Activated naive CD4-positive, alpha-beta T cell treated with anti-CD3 and anti-CD28 coated beads for 36 hours (primary cell): ENCODE measurements at regions not wholly inside any gene's neighbourhood (a gene's known extent, or its start where the extent isn't known, plus 50 kb on each side); places are given as distances from the start of the nearest gene placed in this dataset.

Source experiments
- CTCF ChIA-PET: fragments of 350-600 bp; sonication (Branson Sonifier 250); formaldehyde crosslinking; loops from one replicate; lab custom pipeline; 2021; ENCODE audit warnings: antibody characterized with exemption; lab: Charles Lee
- DNase-seq: peaks from one replicate; pipeline ENCODE4 v3.0.0-alpha.2; 2020
- H3K27ac Mint-ChIP-seq: one replicate; pipeline ENCODE4 v1.8.0; 2021; ENCODE audit warnings: mild to moderate bottlenecking, mixed read lengths
- H3K27me3 Mint-ChIP-seq: one replicate; pipeline ENCODE4 v1.8.0; 2021; ENCODE audit warnings: low read depth, mixed read lengths
- H3K36me3 Mint-ChIP-seq: one replicate; pipeline ENCODE4 v1.8.0; 2021; ENCODE audit warnings: low read depth, mixed read lengths
- H3K4me1 Mint-ChIP-seq: one replicate; pipeline ENCODE4 v1.8.0; 2021; ENCODE audit warnings: low read depth, mixed read lengths
- H3K4me3 Mint-ChIP-seq: one replicate; pipeline ENCODE4 v1.8.0; 2021; ENCODE audit warnings: mild to moderate bottlenecking, moderate library complexity, mixed read lengths
- H3K9me3 Mint-ChIP-seq: one replicate; pipeline ENCODE4 v1.8.0; 2021; ENCODE audit warnings: mixed read lengths
- intact Hi-C: fragments of 100-400 bp; cut with micrococcal nuclease; formaldehyde crosslinking; loops from one replicate; pipeline ENCODE4 v1.15.1; 2023

GRCh38 chr7:24129597-24129996 is 154.4 kb upstream of the NPY start:
- DNase-seq: no peak
- no peaks in the 10 kb centered on the region for H3K27me3 Mint-ChIP-seq
- no peaks in the 10 kb centered on the region for H3K9me3 Mint-ChIP-seq
- peaks cover 3% of the 10 kb centered on the region for H3K4me1 Mint-ChIP-seq
- no peak overlapping the region for H3K4me3 Mint-ChIP-seq
- H3K27ac Mint-ChIP-seq: no peak overlapping the region
- H3K36me3 Mint-ChIP-seq: no peaks in the 10 kb centered on the region
- intact Hi-C loops: no loop called here
- CTCF ChIA-PET: interaction anchor here (0.6 kb wide), 1 partner anchor 487 kb away, joined by 4 read pairs; no protein-coding TSS in a partner anchor

- CTCF ChIA-PET: no interaction called here
- intact Hi-C loops: no loop called here
- Mint-ChIP-seq H3K36me3 (no peaks in the 10 kb centered on the region), H3K27me3 (peaks cover 2% of the 10 kb centered on the region), H3K4me3 (no peak overlapping the region), H3K9me3 (no peaks in the 10 kb centered on the region), H3K4me1 (peaks cover 6% of the 10 kb centered on the region), H3K27ac (no peak overlapping the region)
- DNase-seq: no peak
Observed at GRCh38 chr7:24130631-24131030, 153.4 kb upstream of the NPY start.

- Mint-ChIP-seq H3K9me3 (no peaks in the 10 kb centered on the region), H3K4me3 (no peak overlapping the region), H3K4me1 (peaks cover 6% of the 10 kb centered on the region), H3K36me3 (no peaks in the 10 kb centered on the region), H3K27ac (no peak overlapping the region), H3K27me3 (peaks cover 2% of the 10 kb centered on the region)
- no peak for DNase-seq
- CTCF ChIA-PET: no interaction called here
- intact Hi-C loops: no loop called here
Observed at GRCh38 chr7:24133691-24134090, 150.3 kb upstream of the NPY start.

- DNase-seq: no peak
- CTCF ChIA-PET: no interaction called here
- H3K4me1 Mint-ChIP-seq: peaks cover 6% of the 10 kb centered on the region
- no peak overlapping the region for H3K4me3 Mint-ChIP-seq
- no peak overlapping the region for H3K27ac Mint-ChIP-seq
- intact Hi-C loops: no loop called here
- no peaks in the 10 kb centered on the region for H3K9me3 Mint-ChIP-seq
- H3K27me3 Mint-ChIP-seq: peaks cover 2% of the 10 kb centered on the region
- H3K36me3 Mint-ChIP-seq: no peaks in the 10 kb centered on the region
Observed at GRCh38 chr7:24134535-24134934, 149.5 kb upstream of the NPY start.

- intact Hi-C loops: no loop called here
- Mint-ChIP-seq H3K4me1 (peaks cover 6% of the 10 kb centered on the region), H3K36me3 (no peaks in the 10 kb centered on the region), H3K4me3 (no peak overlapping the region), H3K27ac (no peak overlapping the region), H3K27me3 (peaks cover 2% of the 10 kb centered on the region), H3K9me3 (no peaks in the 10 kb centered on the region)
- DNase-seq: no peak
- CTCF ChIA-PET: no interaction called here
Observed at GRCh38 chr7:24135003-24135817, 148.8 kb upstream of the NPY start.

GRCh38 chr7:24137338-24137737 is 146.7 kb upstream of the NPY start:
- Mint-ChIP-seq H3K4me3 (no peak overlapping the region), H3K27ac (no peak overlapping the region), H3K9me3 (no peaks in the 10 kb centered on the region), H3K4me1 (peaks cover 6% of the 10 kb centered on the region), H3K36me3 (no peaks in the 10 kb centered on the region), H3K27me3 (peaks cover 9% of the 10 kb centered on the region)
- no peak for DNase-seq
- CTCF ChIA-PET: interaction anchor here (0.6 kb wide), 1 partner anchor 13 kb away, joined by 4 read pairs; no protein-coding TSS in a partner anchor
- intact Hi-C loops: no loop called here

- Mint-ChIP-seq H3K36me3 (no peaks in the 10 kb centered on the region), H3K27me3 (peaks cover 11% of the 10 kb centered on the region), H3K9me3 (no peaks in the 10 kb centered on the region), H3K4me3 (no peak overlapping the region), H3K27ac (no peak overlapping the region), H3K4me1 (peaks cover 6% of the 10 kb centered on the region)
- no peak for DNase-seq
- intact Hi-C loops: no loop called here
- CTCF ChIA-PET: no interaction called here
Observed at GRCh38 chr7:24138343-24138742, 145.6 kb upstream of the NPY start.

- Mint-ChIP-seq H3K4me3 (no peak overlapping the region), H3K9me3 (no peaks in the 10 kb centered on the region), H3K4me1 (peaks cover 2% of the 10 kb centered on the region), H3K27me3 (peaks cover 11% of the 10 kb centered on the region), H3K27ac (no peak overlapping the region), H3K36me3 (no peaks in the 10 kb centered on the region)
- CTCF ChIA-PET: no interaction called here
- DNase-seq: no peak
- intact Hi-C loops: no loop called here
Observed at GRCh38 chr7:24140001-24140400, 144.0 kb upstream of the NPY start.

GRCh38 chr7:24141874-24142509 is 142.0 kb upstream of the NPY start:
- no peaks in the 10 kb centered on the region for H3K36me3 Mint-ChIP-seq
- H3K27ac Mint-ChIP-seq: no peak overlapping the region
- intact Hi-C loops: no loop called here
- H3K4me1 Mint-ChIP-seq: no peaks in the 10 kb centered on the region
- DNase-seq: no peak
- H3K4me3 Mint-ChIP-seq: no peak overlapping the region
- H3K27me3 Mint-ChIP-seq: peaks cover 10% of the 10 kb centered on the region
- no peaks in the 10 kb centered on the region for H3K9me3 Mint-ChIP-seq
- CTCF ChIA-PET: interaction anchor here (0.7 kb wide), 1 partner anchor 123 kb away, joined by 3 read pairs; no protein-coding TSS in a partner anchor

- DNase-seq: no peak
- intact Hi-C loops: no loop called here
- no peak overlapping the region for H3K4me3 Mint-ChIP-seq
- no peaks in the 10 kb centered on the region for H3K9me3 Mint-ChIP-seq
- H3K36me3 Mint-ChIP-seq: no peaks in the 10 kb centered on the region
- H3K27me3 Mint-ChIP-seq: peaks cover 10% of the 10 kb centered on the region
- H3K4me1 Mint-ChIP-seq: no peaks in the 10 kb centered on the region
- CTCF ChIA-PET: interaction anchor here (0.6 kb wide), 1 partner anchor 1517 kb away, joined by 3 read pairs; no protein-coding TSS in a partner anchor
- no peak overlapping the region for H3K27ac Mint-ChIP-seq
Observed at GRCh38 chr7:24143547-24143946, 140.4 kb upstream of the NPY start.

GRCh38 chr7:24151944-24152343 is 132.0 kb upstream of the NPY start:
- Mint-ChIP-seq H3K9me3 (peaks cover 7% of the 10 kb centered on the region), H3K4me3 (no peak overlapping the region), H3K27ac (no peak overlapping the region), H3K36me3 (no peaks in the 10 kb centered on the region), H3K27me3 (peaks cover 18% of the 10 kb centered on the region), H3K4me1 (no peaks in the 10 kb centered on the region)
- DNase-seq: no peak
- intact Hi-C loops: no loop called here
- CTCF ChIA-PET: no interaction called here

- H3K36me3 Mint-ChIP-seq: no peaks in the 10 kb centered on the region
- peaks cover 18% of the 10 kb centered on the region for H3K27me3 Mint-ChIP-seq
- CTCF ChIA-PET: no interaction called here
- no peak for DNase-seq
- peaks cover 7% of the 10 kb centered on the region for H3K9me3 Mint-ChIP-seq
- no peak overlapping the region for H3K27ac Mint-ChIP-seq
- H3K4me1 Mint-ChIP-seq: no peaks in the 10 kb centered on the region
- H3K4me3 Mint-ChIP-seq: no peak overlapping the region
- intact Hi-C loops: no loop called here
Observed at GRCh38 chr7:24152356-24152755, 131.6 kb upstream of the NPY start.
